T-helper 17 cell (primary cell): ENCODE measurements at regions not wholly inside any gene's neighbourhood (a gene's known extent, or its start where the extent isn't known, plus 50 kb on each side); places are given as distances from the start of the nearest gene placed in this dataset.

Experiments used
- ATAC-seq: fragments of 150-1000 bp; cut with Tn5 transposase; 2 replicates; pipeline ENCODE4 v1.10.0; 2021; ENCODE audit warnings: mild to moderate bottlenecking, moderate library complexity
- DNase-seq, 3 donors: peaks; one replicate each; pipeline versions ENCODE4 v3.0.0 to v3.0.0-alpha.2; 2020 to 2021
- H3K9me3 ChIP-seq: one replicate; pipeline ENCODE4 v1.7.0; 2013; ENCODE audit warnings: low read length, mild to moderate bottlenecking; ENCODE audit not compliant: control insufficient read depth, poor library complexity, severe bottlenecking
- H3K27ac Mint-ChIP-seq: one replicate; pipeline ENCODE4 v1.8.0; 2022; ENCODE audit warnings: mild to moderate bottlenecking, moderate library complexity, mixed read lengths
- H3K27me3 Mint-ChIP-seq: one replicate; pipeline ENCODE4 v1.8.0; 2022; ENCODE audit warnings: mixed read lengths
- H3K36me3 Mint-ChIP-seq: one replicate; pipeline ENCODE4 v1.8.0; 2022; ENCODE audit warnings: low read depth, mixed read lengths
- H3K4me1 Mint-ChIP-seq: one replicate; pipeline ENCODE4 v1.8.0; 2022; ENCODE audit warnings: mild to moderate bottlenecking, mixed read lengths
- H3K4me3 Mint-ChIP-seq: one replicate; pipeline ENCODE4 v1.8.0; 2022; ENCODE audit warnings: mild to moderate bottlenecking, moderate library complexity, mixed read lengths

DNA sequence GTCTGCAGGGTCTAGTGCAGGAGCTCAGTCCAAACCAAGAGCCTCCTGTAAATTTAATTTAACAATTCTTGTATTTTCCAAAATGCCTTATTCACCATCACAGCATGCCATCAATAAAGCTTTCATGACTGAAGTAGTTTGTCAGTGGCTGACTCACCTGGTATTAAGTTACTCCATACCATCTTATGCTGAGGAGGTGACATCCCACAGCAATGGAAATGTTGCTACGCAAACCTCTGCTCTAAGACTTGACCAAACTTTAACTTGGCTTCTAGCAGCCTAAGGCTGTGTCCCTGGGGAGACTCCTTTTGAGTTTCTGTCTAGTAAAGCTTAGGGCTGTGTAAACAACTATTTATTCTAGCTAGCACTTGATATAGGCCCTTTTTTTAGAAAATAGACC, 1231.3 kb upstream of the CDH18 start:
- no peak overlapping the region for H3K27ac Mint-ChIP-seq
- H3K27me3 Mint-ChIP-seq: no peaks in the 10 kb centered on the region
- ATAC-seq (no peak), DNase-seq (no peak)
- no peak overlapping the region for H3K4me3 Mint-ChIP-seq
- H3K4me1 Mint-ChIP-seq: no peaks in the 10 kb centered on the region
- no peaks in the 10 kb centered on the region for H3K36me3 Mint-ChIP-seq
- H3K9me3 ChIP-seq: no peaks in the 10 kb centered on the region

DNA sequence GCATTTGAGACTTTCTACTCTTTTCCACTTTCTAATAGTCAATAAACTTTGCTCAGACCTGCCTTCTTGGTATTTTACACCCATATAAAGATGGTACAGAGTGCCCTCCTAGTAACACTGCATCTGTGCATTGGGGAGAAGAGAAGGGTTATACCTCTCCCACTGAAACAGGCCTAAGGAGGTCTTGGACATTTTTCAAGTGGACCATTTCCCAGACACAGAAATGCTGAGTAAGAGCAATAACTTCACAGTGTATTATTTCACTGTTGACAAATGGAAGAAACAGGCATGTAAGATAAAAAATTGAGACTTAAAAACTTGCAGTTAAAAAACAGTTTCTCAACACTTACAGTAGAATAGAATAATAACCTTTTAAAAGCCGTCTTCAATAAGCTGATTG, 1224.0 kb upstream of the CDH18 start:
- ATAC-seq (no peak), DNase-seq (no peak)
- no peaks in the 10 kb centered on the region for H3K27me3 Mint-ChIP-seq
- no peaks in the 10 kb centered on the region for H3K36me3 Mint-ChIP-seq
- no peak overlapping the region for H3K27ac Mint-ChIP-seq
- H3K4me3 Mint-ChIP-seq: no peak overlapping the region
- H3K4me1 Mint-ChIP-seq: no peaks in the 10 kb centered on the region
- H3K9me3 ChIP-seq: no peaks in the 10 kb centered on the region

DNA sequence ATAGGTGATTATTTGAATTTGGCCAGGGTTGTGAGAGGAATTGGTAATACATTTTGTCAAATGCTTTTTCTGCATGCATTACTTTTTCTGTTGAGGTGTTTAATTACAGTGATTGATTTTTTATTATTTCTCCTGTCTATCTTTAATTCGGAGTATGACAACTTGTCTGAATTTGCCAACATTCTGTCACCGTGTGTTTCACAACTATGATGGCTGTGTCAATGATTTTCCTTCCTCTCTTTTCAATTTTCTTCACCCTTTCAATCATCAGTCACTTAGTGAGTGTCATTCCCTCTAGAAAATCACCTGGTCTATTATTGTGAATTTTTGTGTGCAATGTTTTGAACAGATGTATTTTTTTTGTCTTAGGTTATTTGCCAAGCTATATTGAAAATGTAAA, 1221.4 kb upstream of the CDH18 start:
- Mint-ChIP-seq H3K4me1 (no peaks in the 10 kb centered on the region), H3K4me3 (no peak overlapping the region), H3K27ac (no peak overlapping the region), H3K36me3 (no peaks in the 10 kb centered on the region), H3K27me3 (no peaks in the 10 kb centered on the region)
- DNase-seq (no peak), ATAC-seq (no peak)
- no peaks in the 10 kb centered on the region for H3K9me3 ChIP-seq

DNA sequence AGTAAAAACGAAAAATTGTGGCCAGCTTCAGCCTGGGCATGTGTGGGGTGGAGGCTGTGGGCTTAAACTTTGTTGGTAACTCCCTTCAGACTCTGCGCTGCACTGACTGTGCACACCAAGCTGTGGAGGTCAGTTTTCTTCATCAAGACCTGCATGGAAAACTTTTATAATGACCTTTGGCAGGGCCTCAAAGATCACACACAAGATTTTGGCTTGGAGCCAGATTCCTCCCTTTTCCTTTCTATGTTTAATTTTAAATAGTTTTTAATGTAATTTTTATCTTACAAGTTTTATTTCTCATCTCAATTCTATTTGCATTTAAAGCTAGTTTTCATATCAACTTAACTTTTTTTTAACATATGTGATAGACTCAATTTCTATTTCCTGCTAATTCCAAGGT, 1211.1 kb upstream of the CDH18 start:
- Mint-ChIP-seq H3K36me3 (no peaks in the 10 kb centered on the region), H3K27ac (no peak overlapping the region), H3K27me3 (no peaks in the 10 kb centered on the region), H3K4me3 (no peak overlapping the region), H3K4me1 (no peaks in the 10 kb centered on the region)
- ATAC-seq: no peak
- H3K9me3 ChIP-seq: no peaks in the 10 kb centered on the region
- no peak for DNase-seq

DNA sequence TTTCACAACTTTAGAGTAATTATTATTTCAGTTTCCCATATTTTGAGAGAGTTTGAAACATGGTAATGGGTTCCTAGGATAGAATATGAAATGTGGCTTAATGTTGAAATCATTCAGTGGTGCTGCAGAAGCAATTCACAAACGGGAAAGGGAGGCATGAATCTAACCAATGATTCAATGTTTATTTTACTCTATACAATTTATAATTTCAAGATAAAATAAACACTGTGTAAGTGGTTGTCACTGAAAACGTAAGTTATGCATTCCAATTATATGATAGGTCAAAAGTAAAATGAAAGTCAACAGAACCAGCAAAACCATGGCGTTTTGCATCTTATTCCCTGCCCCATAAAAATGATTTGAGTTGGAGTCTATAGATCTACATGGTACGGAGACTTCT, 1207.1 kb upstream of the CDH18 start:
- no peak overlapping the region for H3K4me3 Mint-ChIP-seq
- no peak for DNase-seq
- ATAC-seq: no peak
- no peaks in the 10 kb centered on the region for H3K4me1 Mint-ChIP-seq
- no peaks in the 10 kb centered on the region for H3K27me3 Mint-ChIP-seq
- no peaks in the 10 kb centered on the region for H3K9me3 ChIP-seq
- no peak overlapping the region for H3K27ac Mint-ChIP-seq
- H3K36me3 Mint-ChIP-seq: no peaks in the 10 kb centered on the region

DNA sequence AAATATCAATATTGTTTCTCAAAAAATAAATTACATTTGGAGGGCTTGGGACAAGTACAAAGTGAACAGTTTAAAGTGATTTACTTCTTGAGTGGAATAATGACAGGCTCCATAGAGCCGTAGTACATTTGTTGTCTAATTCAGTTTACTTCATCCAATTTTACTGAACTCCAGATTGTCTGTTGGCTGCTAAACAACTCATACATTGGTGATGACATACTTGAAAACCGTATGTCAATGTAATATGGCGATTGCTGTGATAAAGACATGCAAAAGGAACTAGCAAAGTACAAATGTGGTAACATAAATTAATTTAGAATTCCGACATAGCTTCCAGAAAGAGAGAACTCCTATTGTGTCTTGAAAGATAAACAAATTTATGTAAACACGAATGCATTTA, 1197.5 kb upstream of the CDH18 start:
- ATAC-seq: no peak
- DNase-seq: no peak
- no peak overlapping the region for H3K4me3 Mint-ChIP-seq
- H3K36me3 Mint-ChIP-seq: no peaks in the 10 kb centered on the region
- H3K9me3 ChIP-seq: no peaks in the 10 kb centered on the region
- no peaks in the 10 kb centered on the region for H3K27me3 Mint-ChIP-seq
- no peaks in the 10 kb centered on the region for H3K4me1 Mint-ChIP-seq
- H3K27ac Mint-ChIP-seq: no peak overlapping the region

DNA sequence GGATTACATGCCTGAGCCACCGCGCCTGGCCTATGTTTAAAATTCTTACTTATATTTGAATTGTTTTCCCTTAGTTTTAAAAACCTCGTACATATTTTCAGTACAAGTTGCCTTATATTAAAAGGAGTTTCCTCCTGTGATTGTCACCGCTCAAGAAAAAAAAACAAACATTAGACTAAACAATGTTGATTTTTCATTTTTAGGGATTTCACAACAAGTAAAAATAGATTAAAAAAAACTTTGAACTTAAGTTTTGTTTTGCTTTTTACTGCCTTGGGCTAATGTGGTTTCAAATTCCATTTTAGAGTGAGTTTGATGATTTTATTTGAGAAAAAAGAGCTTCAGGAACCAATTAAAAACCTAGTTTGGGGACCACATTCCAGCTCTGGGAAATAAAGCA, 1196.6 kb upstream of the CDH18 start:
- Mint-ChIP-seq H3K27me3 (no peaks in the 10 kb centered on the region), H3K4me1 (no peaks in the 10 kb centered on the region), H3K4me3 (no peak overlapping the region), H3K36me3 (no peaks in the 10 kb centered on the region), H3K27ac (no peak overlapping the region)
- DNase-seq: no peak
- no peaks in the 10 kb centered on the region for H3K9me3 ChIP-seq
- no peak for ATAC-seq

DNA sequence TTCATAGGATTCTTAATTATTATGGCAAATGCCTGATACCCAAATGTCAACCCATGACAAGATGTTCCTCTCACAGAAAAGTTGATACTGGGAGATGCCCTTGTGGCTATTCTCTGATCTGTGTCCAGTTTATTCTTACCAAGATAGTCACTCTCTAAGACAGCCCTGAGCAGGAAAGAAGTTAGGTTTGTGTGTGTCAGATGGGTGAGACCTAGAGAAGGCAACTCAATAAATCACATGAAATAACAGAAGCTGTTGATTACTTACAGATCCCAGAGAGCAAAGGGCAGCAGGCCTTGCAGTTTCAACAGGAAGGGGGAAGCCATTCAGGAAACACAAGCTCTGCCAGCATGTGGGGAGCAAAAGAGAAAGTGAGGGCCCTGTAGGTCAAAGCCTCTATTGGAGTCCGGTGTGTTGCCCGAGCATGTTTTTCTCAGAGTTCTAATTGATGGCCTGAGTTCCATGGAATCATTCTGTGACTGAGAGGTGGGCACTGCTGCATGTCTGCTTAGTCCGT, 1193.7 kb upstream of the CDH18 start:
- ATAC-seq (no peak), DNase-seq (no peak)
- H3K9me3 ChIP-seq: no peaks in the 10 kb centered on the region
- Mint-ChIP-seq H3K27ac (no peak overlapping the region), H3K4me1 (no peaks in the 10 kb centered on the region), H3K27me3 (no peaks in the 10 kb centered on the region), H3K4me3 (no peak overlapping the region), H3K36me3 (no peaks in the 10 kb centered on the region)

DNA sequence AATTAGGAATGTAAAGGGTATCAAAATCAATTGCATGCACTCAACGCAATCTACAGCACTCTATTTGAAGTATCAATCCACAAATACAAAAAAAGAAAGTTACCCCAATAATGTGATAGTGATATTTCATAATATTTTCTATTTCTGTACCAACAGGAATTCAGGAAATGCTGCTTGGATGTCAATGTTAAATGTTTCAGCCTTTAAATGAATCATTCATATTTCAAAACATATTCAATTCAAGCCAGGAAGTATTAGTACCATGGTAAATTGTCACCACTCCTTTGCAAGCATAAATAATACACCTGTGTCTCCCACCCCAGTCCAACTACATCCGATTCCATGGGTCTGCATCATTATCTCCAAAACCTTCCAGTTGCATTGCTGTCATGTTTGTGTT, 1185.5 kb upstream of the CDH18 start:
- H3K27me3 Mint-ChIP-seq: no peaks in the 10 kb centered on the region
- no peak for DNase-seq
- no peaks in the 10 kb centered on the region for H3K4me1 Mint-ChIP-seq
- no peak for ATAC-seq
- H3K4me3 Mint-ChIP-seq: no peak overlapping the region
- no peaks in the 10 kb centered on the region for H3K9me3 ChIP-seq
- no peak overlapping the region for H3K27ac Mint-ChIP-seq
- no peaks in the 10 kb centered on the region for H3K36me3 Mint-ChIP-seq

DNA sequence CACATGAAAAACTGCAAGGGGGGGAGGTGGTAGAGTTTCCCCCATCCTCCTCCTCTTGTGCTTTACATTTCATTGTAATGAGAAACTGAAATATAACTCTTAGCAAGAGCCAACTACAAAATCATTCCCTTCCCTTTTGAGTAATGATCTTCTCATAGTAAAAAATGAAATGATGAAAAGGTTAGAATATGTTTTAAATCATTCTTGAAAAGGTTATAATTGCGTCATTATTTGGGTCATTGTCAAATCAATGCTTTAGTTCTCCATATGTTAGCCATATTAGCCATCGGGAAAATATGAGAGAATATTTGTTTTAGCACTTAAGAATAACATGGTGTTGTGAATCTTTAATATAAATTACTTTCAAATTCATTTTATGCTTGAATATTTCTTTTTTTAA, 1185.0 kb upstream of the CDH18 start:
- H3K4me3 Mint-ChIP-seq: no peak overlapping the region
- no peaks in the 10 kb centered on the region for H3K4me1 Mint-ChIP-seq
- DNase-seq (no peak), ATAC-seq (no peak)
- no peaks in the 10 kb centered on the region for H3K27me3 Mint-ChIP-seq
- H3K36me3 Mint-ChIP-seq: no peaks in the 10 kb centered on the region
- no peaks in the 10 kb centered on the region for H3K9me3 ChIP-seq
- H3K27ac Mint-ChIP-seq: no peak overlapping the region

DNA sequence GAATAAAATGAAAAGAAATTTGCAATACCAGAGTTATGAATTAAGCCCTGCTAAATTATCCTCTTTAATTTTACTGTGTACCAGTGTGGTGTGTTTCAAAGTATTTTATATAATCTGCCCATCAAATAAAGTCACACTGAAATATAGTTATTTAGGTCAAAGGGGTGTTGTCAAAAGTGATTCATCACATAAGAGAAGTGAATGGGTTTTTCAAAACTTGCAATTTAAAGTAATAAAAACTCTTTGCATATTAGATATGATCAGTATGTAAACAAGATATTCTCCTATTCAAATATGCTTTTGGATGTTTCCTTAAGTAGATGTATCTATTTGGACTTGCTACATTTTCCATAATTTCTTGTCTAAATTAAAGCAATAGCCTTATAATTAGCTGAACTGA, 1183.0 kb upstream of the CDH18 start:
- no peaks in the 10 kb centered on the region for H3K9me3 ChIP-seq
- Mint-ChIP-seq H3K36me3 (no peaks in the 10 kb centered on the region), H3K4me3 (no peak overlapping the region), H3K4me1 (no peaks in the 10 kb centered on the region), H3K27me3 (no peaks in the 10 kb centered on the region), H3K27ac (no peak overlapping the region)
- ATAC-seq: no peak
- no peak for DNase-seq

DNA sequence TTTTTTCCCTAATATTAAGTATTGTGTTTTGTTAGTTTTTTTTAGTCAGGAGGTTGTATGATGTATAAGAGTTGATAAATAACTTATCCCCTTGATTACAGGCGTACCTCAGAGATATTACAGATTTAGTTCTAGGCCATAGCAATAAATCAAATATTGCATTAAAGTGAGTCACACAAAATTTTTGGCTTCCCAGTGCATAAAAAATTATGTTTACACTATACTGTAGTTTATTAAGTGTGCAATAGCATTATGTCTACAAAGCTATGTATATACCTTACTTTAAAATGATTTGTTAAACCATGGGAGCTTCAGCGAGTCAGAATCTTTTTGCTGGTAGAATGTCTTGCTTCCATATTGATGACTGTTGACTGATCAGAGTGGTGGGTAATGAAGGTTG, 1180.6 kb upstream of the CDH18 start:
- no peak overlapping the region for H3K27ac Mint-ChIP-seq
- no peaks in the 10 kb centered on the region for H3K4me1 Mint-ChIP-seq
- no peak for ATAC-seq
- H3K4me3 Mint-ChIP-seq: no peak overlapping the region
- DNase-seq: no peak
- no peaks in the 10 kb centered on the region for H3K36me3 Mint-ChIP-seq
- no peaks in the 10 kb centered on the region for H3K27me3 Mint-ChIP-seq
- H3K9me3 ChIP-seq: no peaks in the 10 kb centered on the region

DNA sequence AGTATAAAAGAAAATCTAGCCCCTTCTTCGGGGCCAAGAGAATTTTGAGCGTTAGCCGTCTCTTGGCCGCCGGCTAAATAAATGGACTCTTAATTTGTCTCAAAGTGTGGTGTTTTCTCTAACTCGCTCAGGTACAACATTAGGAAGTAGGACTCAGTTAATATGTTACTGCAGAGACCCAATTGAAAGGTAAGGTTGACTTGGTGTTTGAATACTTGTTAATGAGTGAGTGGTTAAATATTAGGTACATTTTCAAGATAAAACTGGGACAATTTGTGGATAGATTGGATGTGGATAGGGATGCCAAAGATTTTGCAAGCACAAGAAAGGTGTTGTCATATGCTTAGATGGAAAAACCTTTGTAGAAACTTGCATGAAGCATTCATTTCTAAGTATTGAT, 1177.3 kb upstream of the CDH18 start:
- Mint-ChIP-seq H3K4me3 (no peak overlapping the region), H3K27ac (no peak overlapping the region), H3K4me1 (no peaks in the 10 kb centered on the region), H3K36me3 (no peaks in the 10 kb centered on the region), H3K27me3 (no peaks in the 10 kb centered on the region)
- H3K9me3 ChIP-seq: no peaks in the 10 kb centered on the region
- DNase-seq (no peak), ATAC-seq (no peak)

DNA sequence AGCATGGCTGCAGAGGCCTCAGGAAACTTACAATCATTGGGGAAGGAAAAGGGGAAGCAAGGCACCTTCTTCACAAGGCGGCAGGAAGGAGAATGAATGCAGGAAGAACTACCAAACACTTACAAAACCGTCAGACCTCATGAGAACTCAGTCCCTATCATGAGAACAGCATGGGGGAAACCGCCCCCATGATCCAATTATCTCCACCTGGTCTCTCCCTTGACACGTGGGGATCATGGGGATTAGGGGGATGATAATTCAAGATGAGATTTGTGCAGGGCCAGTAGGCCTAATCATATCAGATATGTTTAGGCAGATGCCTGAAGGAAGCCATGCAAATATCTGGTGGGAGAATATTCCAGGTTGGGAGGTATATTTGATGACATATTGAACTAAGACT, 1176.4 kb upstream of the CDH18 start:
- Mint-ChIP-seq H3K36me3 (no peaks in the 10 kb centered on the region), H3K27me3 (no peaks in the 10 kb centered on the region), H3K4me3 (no peak overlapping the region), H3K27ac (no peak overlapping the region), H3K4me1 (no peaks in the 10 kb centered on the region)
- H3K9me3 ChIP-seq: no peaks in the 10 kb centered on the region
- no peak for DNase-seq
- no peak for ATAC-seq
